ENCODE measurements at regions not wholly inside any gene's neighbourhood (a gene's known extent, or its start where the extent isn't known, plus 50 kb on each side); places are given as distances from the start of the nearest gene placed in this dataset.

DNA sequence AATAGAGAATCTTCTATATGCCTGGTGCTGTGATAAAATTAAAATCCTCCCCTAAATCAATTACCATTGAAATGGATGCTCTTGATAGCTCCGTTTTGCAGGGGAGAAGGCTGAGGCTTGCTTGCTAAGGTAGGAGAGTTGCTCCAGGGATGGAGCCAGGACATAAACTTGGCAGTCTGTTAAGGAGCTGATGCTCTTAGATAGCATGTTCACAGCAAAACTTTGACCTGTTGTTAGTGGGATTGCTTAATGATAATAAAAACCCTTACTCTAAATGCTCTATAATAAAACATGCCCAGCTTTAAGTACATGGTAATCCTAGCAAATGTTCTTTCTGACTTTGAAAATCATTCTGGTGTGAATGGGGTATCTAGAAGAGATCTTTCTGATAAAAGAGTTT is 228.4 kb upstream of the JAG1 start:
- H3K4me2 ChIP-seq: no peak overlapping the region

DNA sequence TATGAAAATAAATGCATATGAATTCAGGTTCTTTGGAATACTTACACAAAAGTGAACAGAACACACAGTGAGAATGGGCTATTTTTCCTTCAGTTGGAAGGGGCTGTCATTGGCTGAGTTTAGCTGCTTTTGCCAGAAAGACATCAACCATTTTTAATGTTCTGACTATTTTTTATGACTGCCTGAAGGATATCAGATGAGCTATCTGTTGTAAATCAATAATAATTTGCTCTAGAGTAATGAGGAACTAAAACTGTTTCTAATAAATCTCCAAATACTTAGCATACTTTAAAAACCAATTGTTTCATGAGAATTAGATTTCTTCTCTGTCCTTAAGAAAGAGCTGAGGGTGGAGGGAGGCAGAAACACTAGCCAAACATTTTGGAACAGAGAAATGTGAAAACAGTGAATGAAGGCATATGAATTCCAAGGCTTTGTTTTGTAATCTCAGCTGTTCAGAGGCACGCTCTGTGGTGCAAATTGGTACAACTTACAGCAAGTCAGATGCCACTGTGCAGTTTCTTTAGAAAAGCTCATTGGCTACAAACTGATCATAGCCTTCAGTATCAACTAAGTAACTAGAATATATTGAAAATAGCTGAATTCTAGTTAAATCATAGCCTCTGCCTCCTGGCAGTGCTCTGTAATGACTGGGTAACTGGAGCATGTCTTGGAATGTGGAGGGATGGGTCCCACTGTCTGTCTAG is 228.9 kb upstream of the JAG1 start:
- Histone ChIP-seq H4K20me1 (ENCODE audit: low read depth) (no peaks in the 10 kb centered on the region), H3K27me3 (no peaks in the 10 kb centered on the region), H3K79me2 (ENCODE audit: low read depth) (no peaks in the 10 kb centered on the region), H3K4me2 (no peak overlapping the region), H3K4me3 (no peak overlapping the region), H3K27ac (no peak overlapping the region), H2AFZ (replicated peaks) (no peak overlapping the region), H3K9me3 (ENCODE audit: low read depth) (no peaks in the 10 kb centered on the region), H3K4me1 (no peaks in the 10 kb centered on the region), H3K36me3 (no peaks in the 10 kb centered on the region), H3F3A (ENCODE audit: low read depth) (no peaks in the 10 kb centered on the region), H3K9ac (no peak overlapping the region)
- H3K36me3 Mint-ChIP-seq: no peaks in the 10 kb centered on the region
- no peak overlapping the region for H3K27ac Mint-ChIP-seq
- H3K9me3 Mint-ChIP-seq: no peaks in the 10 kb centered on the region
- no peak for DNase-seq (ENCODE audit: low spot score)
- no peak overlapping the region for H3K4me3 Mint-ChIP-seq
- peaks cover 12% of the 10 kb centered on the region for H3K4me1 Mint-ChIP-seq
- TF ChIP-seq, protein P1, sequence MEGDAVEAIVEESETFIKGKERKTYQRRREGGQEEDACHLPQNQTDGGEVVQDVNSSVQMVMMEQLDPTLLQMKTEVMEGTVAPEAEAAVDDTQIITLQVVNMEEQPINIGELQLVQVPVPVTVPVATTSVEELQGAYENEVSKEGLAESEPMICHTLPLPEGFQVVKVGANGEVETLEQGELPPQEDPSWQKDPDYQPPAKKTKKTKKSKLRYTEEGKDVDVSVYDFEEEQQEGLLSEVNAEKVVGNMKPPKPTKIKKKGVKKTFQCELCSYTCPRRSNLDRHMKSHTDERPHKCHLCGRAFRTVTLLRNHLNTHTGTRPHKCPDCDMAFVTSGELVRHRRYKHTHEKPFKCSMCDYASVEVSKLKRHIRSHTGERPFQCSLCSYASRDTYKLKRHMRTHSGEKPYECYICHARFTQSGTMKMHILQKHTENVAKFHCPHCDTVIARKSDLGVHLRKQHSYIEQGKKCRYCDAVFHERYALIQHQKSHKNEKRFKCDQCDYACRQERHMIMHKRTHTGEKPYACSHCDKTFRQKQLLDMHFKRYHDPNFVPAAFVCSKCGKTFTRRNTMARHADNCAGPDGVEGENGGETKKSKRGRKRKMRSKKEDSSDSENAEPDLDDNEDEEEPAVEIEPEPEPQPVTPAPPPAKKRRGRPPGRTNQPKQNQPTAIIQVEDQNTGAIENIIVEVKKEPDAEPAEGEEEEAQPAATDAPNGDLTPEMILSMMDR (IDR thresholded peaks at IDR 0.05): no peak
- TF ChIP-seq EZH2phosphoT487 (IDR thresholded peaks at IDR 0.05): no peak
- TF ChIP-seq EZH2 (IDR thresholded peaks at IDR 0.05): no peak
- H3K27me3 Mint-ChIP-seq (ENCODE audit: insufficient read depth, low read depth): no peaks in the 10 kb centered on the region

More for the DNA sequence above, 228.4 kb upstream of the JAG1 start:
- H3K9me3 ChIP-seq (ENCODE audit: low read depth): no peaks in the 10 kb centered on the region
- no peaks in the 10 kb centered on the region for H3K27me3 ChIP-seq
- H3K9me3 Mint-ChIP-seq: no peaks in the 10 kb centered on the region
- no peak overlapping the region for H3K4me3 Mint-ChIP-seq
- H4K20me1 ChIP-seq (ENCODE audit: low read depth): no peaks in the 10 kb centered on the region
- H2AFZ ChIP-seq (replicated peaks): no peak overlapping the region
- H3K4me1 ChIP-seq: no peaks in the 10 kb centered on the region
- no peaks in the 10 kb centered on the region for H3K79me2 ChIP-seq (ENCODE audit: low read depth)
- H3K27ac ChIP-seq: no peak overlapping the region
- no peak overlapping the region for H3K4me3 ChIP-seq
- peaks cover 12% of the 10 kb centered on the region for H3K4me1 Mint-ChIP-seq
- no peaks in the 10 kb centered on the region for H3K36me3 ChIP-seq
- H3F3A ChIP-seq (ENCODE audit: low read depth): no peaks in the 10 kb centered on the region
- no peaks in the 10 kb centered on the region for H3K36me3 Mint-ChIP-seq
- H3K9ac ChIP-seq: no peak overlapping the region
- TF ChIP-seq EZH2phosphoT487 (IDR thresholded peaks at IDR 0.05) (no peak), EZH2 (IDR thresholded peaks at IDR 0.05) (no peak)
- TF ChIP-seq, protein P1 (IDR thresholded peaks at IDR 0.05): no peak
- H3K27me3 Mint-ChIP-seq (ENCODE audit: insufficient read depth, low read depth): no peaks in the 10 kb centered on the region
- no peak for DNase-seq (ENCODE audit: low spot score)
- no peak overlapping the region for H3K27ac Mint-ChIP-seq

DNA sequence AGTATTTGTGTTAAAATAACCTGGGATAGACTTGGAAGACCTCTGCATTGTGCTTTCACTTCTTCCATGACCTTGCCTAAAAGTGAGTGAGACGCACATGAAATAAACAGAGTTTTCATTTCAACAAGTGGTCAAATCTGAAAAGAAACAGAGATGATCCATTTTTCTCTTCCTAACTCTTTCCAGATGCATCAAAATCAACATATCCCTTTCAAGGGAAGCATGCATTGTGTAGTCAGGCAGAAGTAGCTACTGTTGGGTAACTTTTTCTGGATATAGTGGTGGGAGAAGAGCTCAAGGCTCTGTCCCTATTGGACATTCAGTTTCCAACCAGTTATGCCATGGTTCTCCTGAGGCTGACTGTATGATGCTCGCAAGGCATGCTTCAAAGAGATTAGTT is 233.0 kb upstream of the JAG1 start:
- no peak overlapping the region for H3K27ac ChIP-seq
- no peak overlapping the region for H2AFZ ChIP-seq (replicated peaks)
- no peak overlapping the region for H3K9ac ChIP-seq
- Mint-ChIP-seq H3K9me3 (no peaks in the 10 kb centered on the region), H3K4me1 (peaks cover 14% of the 10 kb centered on the region), H3K27me3 (ENCODE audit: insufficient read depth, low read depth) (no peaks in the 10 kb centered on the region), H3K36me3 (no peaks in the 10 kb centered on the region), H3K4me3 (no peak overlapping the region), H3K27ac (no peak overlapping the region)
- TF ChIP-seq EZH2 (IDR thresholded peaks at IDR 0.05) (no peak), EZH2phosphoT487 (IDR thresholded peaks at IDR 0.05) (no peak)
- TF ChIP-seq, protein P1 (IDR thresholded peaks at IDR 0.05): no peak
- H3K9me3 ChIP-seq (ENCODE audit: low read depth): no peaks in the 10 kb centered on the region
- DNase-seq (ENCODE audit: low spot score): no peak
- no peaks in the 10 kb centered on the region for H3K27me3 ChIP-seq
- no peaks in the 10 kb centered on the region for H3K79me2 ChIP-seq (ENCODE audit: low read depth)
- H4K20me1 ChIP-seq (ENCODE audit: low read depth): no peaks in the 10 kb centered on the region
- H3K4me2 ChIP-seq: no peak overlapping the region
- no peaks in the 10 kb centered on the region for H3K4me1 ChIP-seq
- H3K4me3 ChIP-seq: no peak overlapping the region
- H3K36me3 ChIP-seq: no peaks in the 10 kb centered on the region
- no peaks in the 10 kb centered on the region for H3F3A ChIP-seq (ENCODE audit: low read depth)
